Activated CD8-positive, alpha-beta memory T cell treated with anti-CD3 and anti-CD28 coated beads for 36 hours (primary cell): ENCODE measurements at regions not wholly inside any gene's neighbourhood (a gene's known extent, or its start where the extent isn't known, plus 50 kb on each side); places are given as distances from the start of the nearest gene placed in this dataset.
"Not testable (repeated sequence)": the region's sequence is repeated elsewhere in the genome, so short reads cannot be mapped to it uniquely, and the experiment has no call there.

Experiments used
- CTCF ChIA-PET: fragments of 350-600 bp; sonication (Branson Sonifier 250); formaldehyde crosslinking; loops from one replicate; lab custom pipeline; 2021; ENCODE audit warnings: antibody characterized with exemption; lab: Charles Lee
- POLR2A ChIA-PET: fragments of 350-600 bp; sonication (Branson Sonifier 250); formaldehyde crosslinking; loops from one replicate; lab custom pipeline; 2021; ENCODE audit warnings: antibody characterized with exemption; lab: Charles Lee

DNA sequence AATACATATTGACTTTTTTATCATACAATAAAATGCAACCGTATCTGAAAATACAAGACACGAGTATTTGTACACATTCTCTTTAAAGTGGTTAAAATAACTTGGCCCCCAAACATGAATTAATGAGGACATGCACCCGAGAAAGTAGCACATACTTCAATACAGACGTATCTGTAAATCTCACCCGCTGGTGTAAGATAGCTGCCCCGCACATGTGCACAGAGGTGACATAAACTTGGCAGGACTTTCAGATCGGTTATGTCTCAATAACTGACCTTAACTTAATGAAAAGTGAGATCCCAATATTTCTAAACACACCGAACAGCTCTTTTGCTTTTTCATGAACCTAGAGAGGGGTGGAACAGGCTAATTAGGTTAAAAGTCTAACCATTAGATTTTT, 91.5 kb upstream of the RPS6KA2 start:
- ChIA-PET CTCF (no interaction called here), POLR2A (no interaction called here)

DNA sequence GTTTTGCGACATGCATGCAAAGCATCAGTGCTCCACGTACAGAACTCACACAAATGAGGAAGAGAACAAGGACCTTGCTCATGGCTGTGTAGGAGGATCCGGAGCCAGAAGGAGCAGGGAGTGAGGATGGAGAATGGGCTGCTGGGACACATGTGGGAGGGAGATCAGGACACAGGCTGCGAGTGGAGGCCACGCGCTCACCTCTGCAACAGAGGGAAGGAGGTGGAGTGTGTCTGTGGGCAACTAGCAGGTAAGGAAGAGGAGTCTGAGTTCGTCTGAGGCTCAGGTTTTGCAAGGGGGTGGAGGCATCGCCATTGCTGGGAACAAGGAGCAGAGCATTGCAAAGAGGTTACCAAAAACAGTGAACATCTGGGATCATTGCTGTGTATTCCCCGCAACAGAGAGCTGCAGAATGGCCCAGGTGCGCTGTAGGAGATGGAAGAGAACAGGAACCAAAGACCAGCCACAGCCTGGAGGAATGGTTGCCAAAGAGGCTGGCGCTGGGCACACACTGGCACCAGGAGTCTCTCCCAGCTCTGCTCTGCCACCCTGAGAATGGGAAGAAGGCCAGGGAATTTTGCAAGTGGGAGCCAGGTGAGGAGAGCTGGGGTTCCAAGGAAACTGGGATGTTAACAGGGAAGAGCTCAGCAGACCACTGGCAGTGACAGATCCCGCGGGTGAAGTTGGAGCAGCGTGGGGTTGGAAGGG, 90.0 kb upstream of the RPS6KA2 start:
- POLR2A ChIA-PET, result no interaction called here
- CTCF ChIA-PET, result no interaction called here

GRCh38 chr6:166715992-166716391, 88.9 kb upstream of the RPS6KA2 start:
- CTCF ChIA-PET, result interaction anchor here (0.6 kb wide), 1 partner anchor 734 kb away, joined by 3 read pairs; no protein-coding TSS in a partner anchor
- POLR2A ChIA-PET, result no interaction called here

GRCh38 chr6:166715065-166715464, 88.0 kb upstream of the RPS6KA2 start:
- POLR2A ChIA-PET, result no interaction called here
- CTCF ChIA-PET, result interaction anchor here (0.6 kb wide), 1 partner anchor 1103 kb away, joined by 3 read pairs; no protein-coding TSS in a partner anchor

DNA sequence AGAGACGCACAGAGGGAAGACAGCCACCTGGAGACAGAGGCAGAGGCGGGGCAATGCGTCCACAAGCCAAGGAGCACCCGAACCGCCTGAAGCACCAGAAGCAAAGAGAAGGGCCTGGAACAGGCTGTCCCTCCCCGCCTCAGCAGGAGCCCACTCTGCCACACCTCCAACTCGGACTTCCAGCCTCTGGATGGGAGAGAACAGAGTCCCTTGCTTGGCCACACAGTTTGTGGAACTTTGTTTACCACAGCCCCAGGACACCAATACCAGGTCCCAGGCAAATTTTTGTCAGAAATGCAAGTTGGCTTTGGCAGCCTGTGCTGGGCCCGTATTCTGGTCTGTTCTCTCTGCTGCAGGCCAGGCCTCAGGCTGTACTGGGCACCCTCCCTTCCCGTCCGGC, 87.5 kb upstream of the RPS6KA2 start:
- CTCF ChIA-PET, result interaction anchor here (0.6 kb wide), 1 partner anchor 1104 kb away, joined by 3 read pairs; no protein-coding TSS in a partner anchor
- POLR2A ChIA-PET, result no interaction called here

GRCh38 chr6:166714187-166714510, 87.1 kb upstream of the RPS6KA2 start:
- ChIA-PET CTCF (interaction anchor here (0.6 kb wide), 1 partner anchor 1104 kb away, joined by 3 read pairs; no protein-coding TSS in a partner anchor), POLR2A (no interaction called here)

- ChIA-PET CTCF (no interaction called here), POLR2A (no interaction called here)
Observed at GRCh38 chr6:166713434-166714186, 86.6 kb upstream of the RPS6KA2 start.

GRCh38 chr6:166712286-166713228, 85.5 kb upstream of the RPS6KA2 start:
- CTCF ChIA-PET, result no interaction called here
- POLR2A ChIA-PET, result no interaction called here

- ChIA-PET CTCF (no interaction called here), POLR2A (no interaction called here)
Observed at GRCh38 chr6:166710084-166710483, 83.0 kb upstream of the RPS6KA2 start.

DNA sequence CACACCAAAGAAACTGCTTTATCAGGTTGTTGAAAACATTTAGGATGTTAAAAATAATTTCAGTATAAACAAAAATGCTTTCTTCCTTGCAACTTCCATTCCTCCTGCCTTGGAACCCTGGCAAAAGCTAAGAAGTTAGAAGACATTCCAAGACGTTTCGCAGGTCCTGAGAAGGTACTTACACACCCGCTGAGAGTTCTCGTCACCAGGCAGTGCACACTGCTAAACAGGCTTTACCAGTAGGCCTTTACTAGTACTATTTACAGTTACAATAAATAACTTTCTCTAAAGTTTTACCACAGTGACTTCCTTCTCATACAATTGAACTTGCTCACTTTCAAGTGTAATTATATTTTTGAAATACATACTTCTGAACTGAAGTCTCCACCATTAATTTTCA, 81.4 kb upstream of the RPS6KA2 start:
- ChIA-PET CTCF (no interaction called here), POLR2A (no interaction called here)

DNA sequence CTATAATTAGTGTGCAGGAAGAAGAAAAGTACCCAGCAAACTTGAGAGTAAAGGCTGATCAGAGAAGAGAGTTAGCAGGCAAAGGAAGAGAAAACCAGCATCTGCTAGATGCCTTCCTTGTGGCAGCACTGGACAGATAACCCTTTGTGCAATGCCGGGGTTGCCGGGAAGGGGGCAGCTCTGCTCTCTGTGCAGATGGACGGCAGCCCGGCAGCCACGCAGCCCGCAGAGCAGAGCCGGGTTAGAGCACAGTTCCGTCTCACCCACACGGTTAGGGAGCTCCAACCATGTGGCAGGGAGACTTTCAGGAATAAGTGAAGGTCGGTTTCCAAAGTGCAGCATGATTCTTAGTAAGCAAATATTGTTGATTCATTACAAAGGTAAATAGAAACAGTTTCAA, 80.0 kb upstream of the RPS6KA2 start:
- CTCF ChIA-PET, result no interaction called here
- POLR2A ChIA-PET, result no interaction called here

DNA sequence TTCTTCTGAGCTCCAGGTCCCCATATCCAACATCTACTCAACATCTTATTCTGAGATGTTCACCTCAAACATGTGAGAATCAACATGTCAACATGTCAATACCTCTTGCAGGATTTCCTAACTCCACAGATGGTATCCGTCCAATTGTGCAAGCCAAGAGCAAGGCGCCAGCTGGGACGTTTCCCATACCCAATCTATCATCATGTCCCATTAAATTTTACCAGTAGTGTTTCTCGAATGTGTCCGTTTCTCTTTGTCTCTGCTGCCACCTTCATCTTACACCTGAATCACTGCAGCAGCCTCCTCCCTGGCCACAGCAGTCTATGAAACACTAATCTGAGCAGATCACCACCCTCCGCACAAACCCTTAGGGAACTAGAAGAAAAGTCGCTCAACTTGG, 78.0 kb upstream of the RPS6KA2 start:
- ChIA-PET POLR2A (no interaction called here), CTCF (no interaction called here)

GRCh38 chr6:166704171-166704570, 77.1 kb upstream of the RPS6KA2 start:
- POLR2A ChIA-PET, result no interaction called here
- CTCF ChIA-PET, result no interaction called here

DNA sequence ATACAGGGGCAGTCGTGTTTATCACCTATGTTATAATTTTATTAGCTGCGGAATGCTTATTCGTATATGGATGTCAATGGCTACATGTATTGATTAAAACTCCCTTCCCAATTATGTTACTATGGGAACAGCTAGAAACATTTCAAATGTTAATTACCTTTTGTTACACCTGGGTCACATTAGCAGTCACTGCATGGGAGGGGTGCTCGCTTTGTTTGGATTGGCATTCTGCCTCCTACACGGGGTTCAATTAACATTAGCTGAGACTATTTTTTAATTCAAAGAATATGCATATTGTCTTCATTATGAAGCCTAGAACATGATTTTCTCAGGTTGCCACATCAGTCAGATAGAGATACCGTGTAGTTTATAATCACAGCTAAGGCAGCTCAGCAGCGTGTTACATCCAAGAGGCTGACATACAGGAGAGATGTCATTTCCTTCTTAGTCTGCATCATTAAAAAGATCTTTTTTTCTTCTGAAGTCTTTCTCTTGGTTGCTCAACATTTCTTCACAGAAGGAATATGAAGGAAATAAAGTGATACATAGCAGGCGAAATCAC, 76.2 kb upstream of the RPS6KA2 start:
- CTCF ChIA-PET, result no interaction called here
- POLR2A ChIA-PET, result no interaction called here

GRCh38 chr6:166701424-166701823, 74.4 kb upstream of the RPS6KA2 start:
- CTCF ChIA-PET, POLR2A ChIA-PET: not testable (repeated sequence)

- POLR2A ChIA-PET, CTCF ChIA-PET: not testable (repeated sequence)
Observed at GRCh38 chr6:166700871-166701270, 73.8 kb upstream of the RPS6KA2 start.

- ChIA-PET POLR2A (no interaction called here), CTCF (no interaction called here)
Observed at GRCh38 chr6:166697113-166697512, 70.1 kb upstream of the RPS6KA2 start.

- ChIA-PET CTCF (no interaction called here), POLR2A (no interaction called here)
Observed at GRCh38 chr6:166693880-166694279, 66.8 kb upstream of the RPS6KA2 start.

DNA sequence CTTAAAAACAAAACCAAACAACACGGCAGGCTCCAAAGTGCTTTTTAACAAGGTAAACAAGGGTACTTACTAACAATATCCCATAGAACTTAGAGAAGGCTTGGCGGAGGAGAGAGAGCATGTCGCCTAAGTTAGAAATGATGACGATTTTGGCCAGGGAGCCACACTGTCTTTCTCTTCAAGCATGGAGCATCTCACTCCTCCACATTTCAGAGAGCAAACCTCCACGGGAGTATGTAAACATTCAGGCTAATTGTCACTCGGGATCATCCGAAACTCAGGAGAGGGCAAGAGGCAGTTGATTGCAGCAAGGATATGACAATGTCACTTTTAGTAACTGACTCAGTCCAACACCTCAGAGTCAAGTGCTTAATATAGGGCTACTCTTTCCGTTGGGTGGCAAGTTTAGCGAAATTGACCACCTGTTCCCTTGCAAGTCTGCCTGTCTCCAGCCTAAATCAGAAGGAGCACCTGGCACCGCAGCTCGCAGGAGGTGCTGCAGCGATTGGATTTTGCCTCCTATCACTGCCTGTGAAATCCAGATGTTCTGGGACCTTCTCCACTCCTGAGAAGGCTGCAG, 65.8 kb upstream of the RPS6KA2 start:
- POLR2A ChIA-PET, result no interaction called here
- CTCF ChIA-PET, result no interaction called here
